Left hindlimb (tissue), 1 donor: ENCODE measurements at regions not wholly inside any gene's neighbourhood (a gene's known extent, or its start where the extent isn't known, plus 50 kb on each side); places are given as distances from the start of the nearest gene placed in this dataset.
A peak's percentile ranks its signal among the peaks of the same experiment; 100 is the strongest.

Experiments
- DNase-seq: peaks from one replicate; pipeline ENCODE4 v3.0.0-alpha.2; 2018

DNA sequence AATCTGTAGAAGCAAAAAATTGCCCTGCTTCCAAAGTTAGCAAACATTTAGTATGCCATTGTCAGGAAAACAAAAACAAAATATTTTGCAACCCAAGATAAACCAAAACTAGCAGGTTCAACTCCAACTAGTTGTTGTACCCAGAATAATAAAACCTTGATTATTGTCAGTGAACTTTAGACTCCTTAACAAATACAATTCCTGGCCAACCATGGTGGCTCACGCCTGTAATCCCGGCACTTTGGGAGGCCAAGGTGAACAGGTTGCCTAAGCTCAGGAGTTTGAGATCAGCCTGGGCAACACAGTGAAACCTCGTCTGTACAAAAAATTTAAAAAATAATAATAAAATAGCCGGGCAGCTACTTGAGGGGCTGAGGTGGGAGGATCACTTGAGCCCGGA, 53.6 kb upstream of the EPCAM start:
- DNase-seq, result no peak

- DNase-seq, result no peak
These were observed 55.4 kb upstream of the EPCAM start for GRCh38 chr2:47313728-47314127.

DNA sequence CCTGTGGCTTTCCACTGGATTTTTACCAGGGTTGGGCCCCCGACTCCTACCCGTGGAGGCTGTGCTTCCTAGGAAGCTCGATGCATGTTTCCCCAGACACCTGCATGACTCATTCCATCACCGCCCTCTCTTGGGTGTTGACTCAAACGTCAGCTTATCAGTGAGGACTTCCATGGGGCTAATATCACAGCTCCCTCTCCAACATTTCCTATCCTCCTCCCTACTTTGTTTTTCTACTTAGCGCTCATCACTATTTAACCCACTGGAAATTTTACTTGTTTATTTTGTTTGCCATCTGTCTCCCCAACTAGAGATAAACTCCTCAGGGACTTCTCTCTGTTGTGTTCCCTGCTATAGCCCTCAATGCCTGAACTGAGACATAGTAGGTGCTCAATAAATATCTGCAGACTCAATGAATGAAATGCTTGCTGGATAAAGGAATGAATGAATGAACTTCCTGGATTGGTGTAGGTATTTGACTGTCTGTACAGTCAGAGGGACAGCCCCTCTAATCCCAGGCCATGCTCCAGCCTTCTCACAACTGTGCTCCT, 55.9 kb upstream of the EPCAM start:
- DNase-seq, result no peak

GRCh38 chr2:47312491-47312850, 56.6 kb upstream of the EPCAM start:
- no peak for DNase-seq

GRCh38 chr2:47311764-47312490, 57.2 kb upstream of the EPCAM start:
- no peak for DNase-seq

GRCh38 chr2:47310801-47311560, 58.1 kb upstream of the EPCAM start:
- DNase-seq, result peak; percentile 54

DNA sequence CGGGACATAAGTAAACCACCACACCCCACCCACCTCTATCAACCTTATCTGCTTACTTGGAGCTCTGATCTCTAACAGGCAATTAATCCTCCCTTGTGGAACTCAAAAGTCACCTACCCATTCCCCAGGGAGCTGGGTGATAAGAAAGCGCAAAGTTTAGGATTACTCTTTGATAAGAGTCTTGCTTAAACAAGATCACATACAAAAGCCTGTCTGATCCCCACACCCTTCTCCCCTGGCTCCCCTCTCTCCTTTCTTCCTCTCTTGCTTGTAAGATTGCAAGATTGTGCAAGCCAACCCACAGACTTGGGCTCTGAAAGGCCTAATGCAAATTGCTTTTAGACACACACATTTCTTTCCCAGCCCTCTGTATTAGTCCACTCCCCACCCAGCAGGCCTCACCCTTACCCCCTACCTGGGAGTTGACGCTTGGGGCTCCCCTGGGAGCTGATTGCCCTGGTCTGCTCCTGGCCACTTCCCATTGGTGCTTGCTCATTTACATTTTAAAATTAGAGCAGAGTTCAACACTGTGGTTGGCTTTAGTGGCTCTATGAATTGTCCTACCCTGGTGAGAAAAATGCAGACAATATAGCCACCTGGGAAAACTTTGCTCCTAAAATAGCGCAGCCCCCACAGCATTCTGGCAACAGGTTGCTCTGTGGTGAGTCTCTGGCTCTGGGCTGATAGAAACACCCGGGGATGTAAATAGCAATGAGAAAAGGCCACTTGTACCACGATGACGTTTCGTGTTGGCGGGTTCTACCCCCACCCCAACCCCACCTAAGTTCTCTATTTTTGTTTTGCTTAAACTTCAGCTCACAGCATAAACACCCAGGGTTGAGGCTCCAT, 58.9 kb upstream of the EPCAM start:
- DNase-seq, result no peak

GRCh38 chr2:47309472-47309951, 59.6 kb upstream of the EPCAM start:
- no peak for DNase-seq

- DNase-seq, result no peak
These were observed 62.0 kb upstream of the EPCAM start for GRCh38 chr2:47307066-47307465.

- DNase-seq, result no peak
These were observed 64.5 kb upstream of the EPCAM start for GRCh38 chr2:47304654-47305053.

DNA sequence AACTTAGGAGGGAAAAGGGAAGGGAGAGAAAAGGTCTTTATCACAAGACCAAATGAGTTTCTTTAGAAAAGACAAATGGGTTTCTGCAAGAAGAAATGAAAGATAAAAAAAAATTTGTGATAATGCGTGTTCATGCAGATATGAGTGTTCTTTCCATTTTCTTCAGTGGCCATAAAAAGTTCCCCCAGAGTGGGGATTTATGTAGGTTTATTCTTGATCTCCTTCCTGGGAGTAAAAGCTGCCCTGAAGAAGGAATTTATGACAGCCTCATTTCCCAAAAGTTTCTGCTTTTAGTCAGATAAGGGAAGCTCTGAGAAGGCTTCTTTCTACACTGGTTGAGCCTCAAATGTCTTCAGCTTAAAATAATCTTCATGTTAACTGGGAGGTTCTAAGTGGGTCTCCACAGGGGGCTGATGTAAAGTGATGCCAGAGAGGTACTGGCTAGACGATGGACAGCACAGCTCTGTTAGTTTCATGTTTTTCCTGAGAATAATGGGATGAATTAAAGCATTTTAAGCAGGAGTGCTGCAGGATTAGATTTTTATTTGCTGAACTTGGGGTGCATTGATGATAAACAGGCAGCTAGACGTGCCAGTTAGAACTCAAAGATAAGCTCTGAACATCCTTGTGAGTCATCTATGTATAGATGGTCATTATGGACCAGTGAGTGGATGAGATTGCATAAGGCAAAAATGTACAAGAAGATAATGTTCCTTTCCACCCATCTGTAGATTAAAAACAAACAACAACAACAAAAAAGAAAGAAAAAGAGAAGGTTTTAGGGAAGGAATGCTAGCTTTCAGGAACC, 65.6 kb upstream of the EPCAM start:
- DNase-seq, result no peak

- DNase-seq, result no peak
These were observed 66.8 kb upstream of the EPCAM start for GRCh38 chr2:47302308-47302707.

GRCh38 chr2:47301731-47302130, 67.4 kb upstream of the EPCAM start:
- no peak for DNase-seq

GRCh38 chr2:47301277-47301618, 67.9 kb upstream of the EPCAM start:
- DNase-seq, result no peak

DNA sequence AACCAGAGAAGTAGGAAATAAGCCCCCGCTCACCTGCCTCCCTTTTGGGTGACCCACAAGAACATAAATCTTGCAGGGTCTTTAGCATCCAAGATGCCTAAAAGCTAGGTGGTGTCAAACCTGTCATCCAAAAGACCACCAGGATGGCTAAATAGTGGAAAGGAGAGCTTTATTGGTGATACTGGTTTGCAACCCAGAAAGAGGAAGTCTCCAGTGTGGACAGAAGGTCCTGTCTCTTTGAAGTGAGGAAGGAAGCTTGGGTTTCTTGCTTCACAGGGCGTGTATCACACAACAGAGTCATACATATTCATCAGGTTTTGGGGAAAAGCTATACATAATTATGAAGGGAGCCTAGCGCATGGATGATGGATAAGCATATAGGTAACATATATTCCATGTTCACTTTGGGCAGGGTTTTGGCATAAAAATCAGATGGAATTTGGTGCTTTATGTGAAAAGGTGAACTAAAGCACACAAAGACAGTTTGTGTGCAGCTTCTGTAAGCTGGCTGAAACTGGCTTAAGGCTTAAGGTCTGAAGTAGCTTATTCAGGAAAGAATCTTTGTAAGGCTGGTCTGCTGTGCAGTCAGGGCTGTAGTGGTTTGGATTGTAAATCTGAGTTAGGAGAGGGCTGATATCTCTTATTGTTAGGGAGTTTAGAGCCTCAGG, 68.4 kb upstream of the EPCAM start:
- no peak for DNase-seq

DNA sequence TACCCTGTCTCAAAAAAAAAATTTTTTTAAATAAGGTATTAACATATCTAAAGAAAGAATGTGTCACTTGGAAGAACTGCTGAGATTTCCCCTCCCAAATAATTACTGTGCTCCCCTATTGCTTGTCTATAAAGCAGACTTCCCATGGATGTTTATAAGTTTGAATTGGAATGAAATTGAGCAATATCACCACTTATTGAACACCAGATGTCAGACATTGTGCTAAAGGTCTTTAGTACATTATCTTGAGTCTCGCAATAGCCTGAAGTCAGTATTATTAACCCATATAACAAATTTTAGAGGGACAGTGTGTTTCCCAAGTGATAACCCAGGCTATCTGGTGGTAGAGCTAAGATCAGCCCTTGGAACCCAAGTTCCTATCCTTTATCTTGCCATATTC, 69.0 kb upstream of the EPCAM start:
- no peak for DNase-seq

- no peak for DNase-seq
These were observed 69.6 kb upstream of the EPCAM start for GRCh38 chr2:47299555-47299954.

DNA sequence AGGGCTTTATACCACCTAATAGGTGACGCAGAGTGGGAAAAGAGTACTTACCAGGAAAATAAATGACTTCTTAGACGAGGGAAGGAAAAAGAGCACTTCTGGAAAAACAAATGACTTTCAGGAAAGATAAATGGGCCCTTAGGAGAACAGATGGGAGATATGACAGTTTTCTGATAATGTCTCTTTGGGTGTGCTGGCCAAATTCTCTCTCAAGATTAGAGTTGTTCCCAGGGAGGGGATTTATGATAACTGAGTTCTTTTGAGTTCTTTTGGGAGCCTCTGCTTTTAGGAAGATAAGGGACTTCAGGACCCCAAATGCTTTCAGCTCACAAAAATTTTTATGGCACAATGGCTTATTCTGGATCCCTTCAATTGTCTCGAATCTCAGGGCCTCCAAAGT, 70.3 kb upstream of the EPCAM start:
- DNase-seq, result no peak

DNA sequence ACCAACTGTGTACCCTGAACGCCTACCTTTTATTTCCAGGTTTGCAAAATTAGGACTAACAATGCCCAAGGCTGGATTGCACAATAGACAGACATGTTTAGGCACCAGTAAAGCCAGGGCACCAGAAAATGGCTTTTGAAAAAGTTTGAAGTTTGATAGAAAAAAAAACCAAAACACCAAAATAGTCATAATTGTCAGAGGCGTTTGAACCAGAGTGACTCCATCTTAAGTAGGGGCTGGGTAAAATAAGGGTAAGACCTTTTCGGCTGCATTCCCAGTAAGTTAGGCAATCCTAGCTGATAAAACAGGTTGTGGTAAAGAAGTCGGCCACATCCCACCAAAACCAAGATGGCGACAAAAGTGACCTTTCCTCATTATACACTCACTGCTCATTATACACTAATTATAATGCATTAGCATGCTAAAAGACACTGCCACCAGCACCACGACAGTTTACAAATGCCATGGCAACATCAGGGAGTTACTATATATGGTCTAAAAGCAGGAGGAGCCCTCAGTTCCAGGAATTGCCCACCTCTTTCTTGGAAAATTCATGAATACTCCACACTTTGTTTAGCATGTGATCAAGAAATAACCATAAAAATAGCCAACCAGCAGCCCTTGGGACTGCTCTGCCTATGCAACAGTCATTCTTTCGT, 71.2 kb upstream of the EPCAM start:
- DNase-seq, result no peak

GRCh38 chr2:47295981-47296635, 73.0 kb upstream of the EPCAM start:
- DNase-seq, result no peak
